HS-27A (cell line): ENCODE measurements at regions not wholly inside any gene's neighbourhood (a gene's known extent, or its start where the extent isn't known, plus 50 kb on each side); places are given as distances from the start of the nearest gene placed in this dataset.

Source experiments
- DNase-seq: peaks from one replicate; pipeline ENCODE4 v3.0.0-alpha.2; 2012; ENCODE audit warnings: low read depth, missing footprints

- DNase-seq = no peak
Observed at GRCh38 chr2:236852100-236852976, 233.4 kb upstream of the COPS8 start.

GRCh38 chr2:236852977-236853374 is 232.7 kb upstream of the COPS8 start:
- DNase-seq = no peak

- no peak for DNase-seq
Observed at GRCh38 chr2:236853585-236854051, 232.1 kb upstream of the COPS8 start.

GRCh38 chr2:236855176-236855865 is 230.4 kb upstream of the COPS8 start:
- DNase-seq = no peak

GRCh38 chr2:236855866-236856847 is 229.5 kb upstream of the COPS8 start:
- no peak for DNase-seq

- no peak for DNase-seq
Observed at GRCh38 chr2:236856848-236857235, 228.8 kb upstream of the COPS8 start.

GRCh38 chr2:236857246-236857645 is 228.4 kb upstream of the COPS8 start:
- DNase-seq = no peak

GRCh38 chr2:236857781-236858180 is 227.9 kb upstream of the COPS8 start:
- no peak for DNase-seq

GRCh38 chr2:236858661-236859060 is 227.0 kb upstream of the COPS8 start:
- DNase-seq = no peak

- no peak for DNase-seq
Observed at GRCh38 chr2:236859908-236860307, 225.8 kb upstream of the COPS8 start.

GRCh38 chr2:236861196-236861875 is 224.4 kb upstream of the COPS8 start:
- no peak for DNase-seq

GRCh38 chr2:236861944-236862343 is 223.7 kb upstream of the COPS8 start:
- DNase-seq = no peak

- no peak for DNase-seq
Observed at GRCh38 chr2:236862526-236862925, 223.2 kb upstream of the COPS8 start.

GRCh38 chr2:236862961-236863728 is 222.5 kb upstream of the COPS8 start:
- DNase-seq = no peak

- no peak for DNase-seq
Observed at GRCh38 chr2:236863729-236864126, 222.0 kb upstream of the COPS8 start.

- DNase-seq = no peak
Observed at GRCh38 chr2:236865052-236865451, 220.6 kb upstream of the COPS8 start.

- DNase-seq = no peak
Observed at GRCh38 chr2:236866542-236867340, 218.9 kb upstream of the COPS8 start.

GRCh38 chr2:236867441-236868260 is 218.0 kb upstream of the COPS8 start:
- DNase-seq = no peak

- DNase-seq = no peak
Observed at GRCh38 chr2:236870370-236870769, 215.3 kb upstream of the COPS8 start.
